ENCODE measurements at regions not wholly inside any gene's neighbourhood (a gene's known extent, or its start where the extent isn't known, plus 50 kb on each side); places are given as distances from the start of the nearest gene placed in this dataset.

DNA sequence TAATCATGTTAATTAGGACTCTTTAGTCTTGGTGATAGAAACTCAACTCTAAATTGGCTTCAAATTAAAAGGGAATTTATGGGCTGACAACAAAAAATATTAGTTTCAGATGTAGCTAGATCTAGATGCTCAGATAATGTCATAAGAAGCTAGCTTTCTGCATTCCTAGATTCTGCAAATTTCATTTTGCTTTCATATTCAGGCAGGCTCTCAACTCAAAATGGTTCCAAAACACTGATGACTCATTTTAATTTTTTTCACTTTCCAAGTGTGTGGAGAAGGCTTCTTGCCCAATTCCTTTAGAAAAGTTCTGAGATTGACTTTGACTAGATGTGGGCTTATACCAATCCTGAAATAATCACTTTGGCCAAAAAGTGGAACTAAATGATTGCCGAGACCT, 236.7 kb upstream of the GOT2 start:
- TF ChIP-seq, protein P1, sequence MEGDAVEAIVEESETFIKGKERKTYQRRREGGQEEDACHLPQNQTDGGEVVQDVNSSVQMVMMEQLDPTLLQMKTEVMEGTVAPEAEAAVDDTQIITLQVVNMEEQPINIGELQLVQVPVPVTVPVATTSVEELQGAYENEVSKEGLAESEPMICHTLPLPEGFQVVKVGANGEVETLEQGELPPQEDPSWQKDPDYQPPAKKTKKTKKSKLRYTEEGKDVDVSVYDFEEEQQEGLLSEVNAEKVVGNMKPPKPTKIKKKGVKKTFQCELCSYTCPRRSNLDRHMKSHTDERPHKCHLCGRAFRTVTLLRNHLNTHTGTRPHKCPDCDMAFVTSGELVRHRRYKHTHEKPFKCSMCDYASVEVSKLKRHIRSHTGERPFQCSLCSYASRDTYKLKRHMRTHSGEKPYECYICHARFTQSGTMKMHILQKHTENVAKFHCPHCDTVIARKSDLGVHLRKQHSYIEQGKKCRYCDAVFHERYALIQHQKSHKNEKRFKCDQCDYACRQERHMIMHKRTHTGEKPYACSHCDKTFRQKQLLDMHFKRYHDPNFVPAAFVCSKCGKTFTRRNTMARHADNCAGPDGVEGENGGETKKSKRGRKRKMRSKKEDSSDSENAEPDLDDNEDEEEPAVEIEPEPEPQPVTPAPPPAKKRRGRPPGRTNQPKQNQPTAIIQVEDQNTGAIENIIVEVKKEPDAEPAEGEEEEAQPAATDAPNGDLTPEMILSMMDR (IDR thresholded peaks at IDR 0.05; ENCODE audit: poor library complexity), result no peak
- TF ChIP-seq EZH2 (IDR thresholded peaks at IDR 0.05; ENCODE audit: borderline replicate concordance), result no peak

All from hepatocyte (in vitro differentiated cells).